ENCODE measurements at regions not wholly inside any gene's neighbourhood (a gene's known extent, or its start where the extent isn't known, plus 50 kb on each side); places are given as distances from the start of the nearest gene placed in this dataset.
A peak's percentile ranks its signal among the peaks of the same experiment; 100 is the strongest.

GRCh38 chr9:89722712-89723111, 117.9 kb downstream of the GADD45G start:
- no peak for DNase-seq (ENCODE audit: low read depth)

- DNase-seq (ENCODE audit: low read depth) = no peak
Observed at GRCh38 chr9:89723469-89724100, 118.8 kb downstream of the GADD45G start.

GRCh38 chr9:89724659-89725058, 119.8 kb downstream of the GADD45G start:
- no peak for DNase-seq (ENCODE audit: low read depth)

GRCh38 chr9:89725271-89725670, 120.5 kb downstream of the GADD45G start:
- DNase-seq (ENCODE audit: low read depth) = no peak

GRCh38 chr9:89729954-89730530, 125.2 kb downstream of the GADD45G start:
- DNase-seq (ENCODE audit: low read depth) = no peak

GRCh38 chr9:89730715-89731114, 125.9 kb downstream of the GADD45G start:
- no peak for DNase-seq (ENCODE audit: low read depth)

- no peak for DNase-seq (ENCODE audit: low read depth)
Observed at GRCh38 chr9:89731262-89732182, 126.7 kb downstream of the GADD45G start.

- DNase-seq (ENCODE audit: low read depth) = peak; percentile 16
Observed at GRCh38 chr9:89732295-89732938, 127.6 kb downstream of the GADD45G start.

- no peak for DNase-seq (ENCODE audit: low read depth)
Observed at GRCh38 chr9:89732939-89733324, 128.1 kb downstream of the GADD45G start.

GRCh38 chr9:89734600-89735041, 129.8 kb downstream of the GADD45G start:
- no peak for DNase-seq (ENCODE audit: low read depth)

- DNase-seq (ENCODE audit: low read depth) = peak; percentile 26
Observed at GRCh38 chr9:89738137-89738932, 133.5 kb downstream of the GADD45G start.

GRCh38 chr9:89739511-89739910, 134.7 kb downstream of the GADD45G start:
- DNase-seq (ENCODE audit: low read depth) = no peak

- no peak for DNase-seq (ENCODE audit: low read depth)
Observed at GRCh38 chr9:89739916-89740315, 135.1 kb downstream of the GADD45G start.

- no peak for DNase-seq (ENCODE audit: low read depth)
Observed at GRCh38 chr9:89740722-89741121, 135.9 kb downstream of the GADD45G start.

GRCh38 chr9:89742660-89743059, 137.8 kb downstream of the GADD45G start:
- no peak for DNase-seq (ENCODE audit: low read depth)

GRCh38 chr9:89743216-89743572, 138.4 kb downstream of the GADD45G start:
- DNase-seq (ENCODE audit: low read depth) = no peak

- DNase-seq (ENCODE audit: low read depth) = no peak
Observed at GRCh38 chr9:89743573-89744254, 138.9 kb downstream of the GADD45G start.

- DNase-seq (ENCODE audit: low read depth) = no peak
Observed at GRCh38 chr9:89744255-89744648, 139.4 kb downstream of the GADD45G start.

GRCh38 chr9:89744730-89745129, 139.9 kb downstream of the GADD45G start:
- no peak for DNase-seq (ENCODE audit: low read depth)

- no peak for DNase-seq (ENCODE audit: low read depth)
Observed at GRCh38 chr9:89745601-89746376, 141.0 kb downstream of the GADD45G start.
